ENCODE measurements at regions not wholly inside any gene's neighbourhood (a gene's known extent, or its start where the extent isn't known, plus 50 kb on each side); places are given as distances from the start of the nearest gene placed in this dataset.

GRCh38 chr6:149224399-149224798 is 93.1 kb upstream of the TAB2 start:
- Histone ChIP-seq H3K27me3 (ENCODE audit: control insufficient read depth in 2 of 2, insufficient read depth in 1 of 2, low read length in 1 of 2) (no peaks in the 10 kb centered on the region), H3K27ac (ENCODE audit: low read depth in 1 of 2, low read length in 1 of 2) (no peak overlapping the region), H3K4me1 (ENCODE audit: control insufficient read depth in 2 of 2, insufficient read depth in 2 of 2, low read length in 2 of 2) (no peaks in the 10 kb centered on the region), H3K9me3 (ENCODE audit: control insufficient read depth in 2 of 2, insufficient read depth in 1 of 2, low read length in 1 of 2) (no peaks in the 10 kb centered on the region), H3K36me3 (ENCODE audit: control insufficient read depth in 2 of 2, insufficient read depth in 2 of 2, low read length in 1 of 2) (no peaks in the 10 kb centered on the region), H3K4me3 (ENCODE audit: low read length in 2 of 2) (no peak overlapping the region)
- 94% methylated on average over 6 of the region's 6 CpGs for WGBS
- no peak for DNase-seq (ENCODE audit: low read depth in 6 of 9, low spot score in 9 of 9)

GRCh38 chr6:149225370-149225769 is 92.1 kb upstream of the TAB2 start:
- Histone ChIP-seq H3K27ac (ENCODE audit: low read depth in 1 of 2, low read length in 1 of 2) (no peak overlapping the region), H3K9me3 (ENCODE audit: control insufficient read depth in 2 of 2, insufficient read depth in 1 of 2, low read length in 1 of 2) (no peaks in the 10 kb centered on the region), H3K4me1 (ENCODE audit: control insufficient read depth in 2 of 2, insufficient read depth in 2 of 2, low read length in 2 of 2) (no peaks in the 10 kb centered on the region), H3K36me3 (ENCODE audit: control insufficient read depth in 2 of 2, insufficient read depth in 2 of 2, low read length in 1 of 2) (no peaks in the 10 kb centered on the region), H3K4me3 (ENCODE audit: low read length in 2 of 2) (no peak overlapping the region), H3K27me3 (ENCODE audit: control insufficient read depth in 2 of 2, insufficient read depth in 1 of 2, low read length in 1 of 2) (no peaks in the 10 kb centered on the region)
- DNase-seq (ENCODE audit: low read depth in 6 of 9, low spot score in 9 of 9): no peak
- WGBS: 97% methylated on average over 3 of the region's 3 CpGs

- Histone ChIP-seq H3K36me3 (ENCODE audit: control insufficient read depth in 2 of 2, insufficient read depth in 2 of 2, low read length in 1 of 2) (no peaks in the 10 kb centered on the region), H3K9me3 (ENCODE audit: control insufficient read depth in 2 of 2, insufficient read depth in 1 of 2, low read length in 1 of 2) (no peaks in the 10 kb centered on the region), H3K27me3 (ENCODE audit: control insufficient read depth in 2 of 2, insufficient read depth in 1 of 2, low read length in 1 of 2) (no peaks in the 10 kb centered on the region), H3K4me1 (ENCODE audit: control insufficient read depth in 2 of 2, insufficient read depth in 2 of 2, low read length in 2 of 2) (no peaks in the 10 kb centered on the region), H3K27ac (ENCODE audit: low read depth in 1 of 2, low read length in 1 of 2) (no peak overlapping the region), H3K4me3 (ENCODE audit: low read length in 2 of 2) (no peak overlapping the region)
- no peak for DNase-seq (ENCODE audit: low read depth in 6 of 9, low spot score in 9 of 9)
- WGBS: 98% methylated on average over 10 of the region's 10 CpGs
These were observed 91.6 kb upstream of the TAB2 start for GRCh38 chr6:149225946-149226345.

- no peak for DNase-seq (ENCODE audit: low read depth in 6 of 9, low spot score in 9 of 9)
- H3K27ac ChIP-seq (ENCODE audit: low read depth in 1 of 2, low read length in 1 of 2): no peak overlapping the region
- no peaks in the 10 kb centered on the region for H3K36me3 ChIP-seq (ENCODE audit: control insufficient read depth in 2 of 2, insufficient read depth in 2 of 2, low read length in 1 of 2)
- peaks cover under 1 to 5% of the 10 kb centered on the region in 2 donors for H3K4me1 ChIP-seq (ENCODE audit: control insufficient read depth in 2 of 2, insufficient read depth in 2 of 2, low read length in 2 of 2)
- H3K9me3 ChIP-seq (ENCODE audit: control insufficient read depth in 2 of 2, insufficient read depth in 1 of 2, low read length in 1 of 2): no peaks in the 10 kb centered on the region
- 97% methylated on average over 5 of the region's 5 CpGs for WGBS
- H3K27me3 ChIP-seq (ENCODE audit: control insufficient read depth in 2 of 2, insufficient read depth in 1 of 2, low read length in 1 of 2): no peaks in the 10 kb centered on the region
- H3K4me3 ChIP-seq (ENCODE audit: low read length in 2 of 2): no peak overlapping the region
These were observed 89.7 kb upstream of the TAB2 start for GRCh38 chr6:149227796-149228195.

- no peaks in the 10 kb centered on the region for H3K36me3 ChIP-seq (ENCODE audit: control insufficient read depth in 2 of 2, insufficient read depth in 2 of 2, low read length in 1 of 2)
- H3K4me3 ChIP-seq (ENCODE audit: low read length in 2 of 2): no peak overlapping the region
- no peaks in the 10 kb centered on the region for H3K27me3 ChIP-seq (ENCODE audit: control insufficient read depth in 2 of 2, insufficient read depth in 1 of 2, low read length in 1 of 2)
- 98% methylated on average over 12 of the region's 12 CpGs for WGBS
- peaks cover 4 to 11% of the 10 kb centered on the region in 2 donors for H3K4me1 ChIP-seq (ENCODE audit: control insufficient read depth in 2 of 2, insufficient read depth in 2 of 2, low read length in 2 of 2)
- H3K27ac ChIP-seq (ENCODE audit: low read depth in 1 of 2, low read length in 1 of 2): no peak overlapping the region
- no peaks in the 10 kb centered on the region for H3K9me3 ChIP-seq (ENCODE audit: control insufficient read depth in 2 of 2, insufficient read depth in 1 of 2, low read length in 1 of 2)
- DNase-seq (ENCODE audit: low read depth in 6 of 9, low spot score in 9 of 9): no peak
These were observed 89.1 kb upstream of the TAB2 start for GRCh38 chr6:149228311-149228955.

GRCh38 chr6:149229096-149229495 is 88.4 kb upstream of the TAB2 start:
- no peak for DNase-seq (ENCODE audit: low read depth in 6 of 9, low spot score in 9 of 9)
- Histone ChIP-seq H3K27me3 (ENCODE audit: control insufficient read depth in 2 of 2, insufficient read depth in 1 of 2, low read length in 1 of 2) (no peaks in the 10 kb centered on the region), H3K4me1 (ENCODE audit: control insufficient read depth in 2 of 2, insufficient read depth in 2 of 2, low read length in 2 of 2) (peaks cover 4 to 12% of the 10 kb centered on the region in 2 donors), H3K9me3 (ENCODE audit: control insufficient read depth in 2 of 2, insufficient read depth in 1 of 2, low read length in 1 of 2) (no peaks in the 10 kb centered on the region), H3K27ac (ENCODE audit: low read depth in 1 of 2, low read length in 1 of 2) (no peak overlapping the region), H3K4me3 (ENCODE audit: low read length in 2 of 2) (no peak overlapping the region), H3K36me3 (ENCODE audit: control insufficient read depth in 2 of 2, insufficient read depth in 2 of 2, low read length in 1 of 2) (no peaks in the 10 kb centered on the region)
- WGBS: 93% methylated on average over 6 of the region's 6 CpGs

- peaks cover 7 to 23% of the 10 kb centered on the region in 2 donors for H3K4me1 ChIP-seq (ENCODE audit: control insufficient read depth in 2 of 2, insufficient read depth in 2 of 2, low read length in 2 of 2)
- no peaks in the 10 kb centered on the region for H3K27me3 ChIP-seq (ENCODE audit: control insufficient read depth in 2 of 2, insufficient read depth in 1 of 2, low read length in 1 of 2)
- no peak overlapping the region for H3K4me3 ChIP-seq (ENCODE audit: low read length in 2 of 2)
- H3K27ac ChIP-seq (ENCODE audit: low read depth in 1 of 2, low read length in 1 of 2): no peak overlapping the region
- WGBS: 97% methylated on average over 5 of the region's 5 CpGs
- H3K36me3 ChIP-seq (ENCODE audit: control insufficient read depth in 2 of 2, insufficient read depth in 2 of 2, low read length in 1 of 2): no peaks in the 10 kb centered on the region
- DNase-seq (ENCODE audit: low read depth in 6 of 9, low spot score in 9 of 9): no peak
- H3K9me3 ChIP-seq (ENCODE audit: control insufficient read depth in 2 of 2, insufficient read depth in 1 of 2, low read length in 1 of 2): no peaks in the 10 kb centered on the region
These were observed 86.6 kb upstream of the TAB2 start for GRCh38 chr6:149230712-149231460.

GRCh38 chr6:149231778-149232177 is 85.7 kb upstream of the TAB2 start:
- no peaks in the 10 kb centered on the region for H3K36me3 ChIP-seq (ENCODE audit: control insufficient read depth in 2 of 2, insufficient read depth in 2 of 2, low read length in 1 of 2)
- H3K27ac ChIP-seq (ENCODE audit: low read depth in 1 of 2, low read length in 1 of 2): no peak overlapping the region
- H3K9me3 ChIP-seq (ENCODE audit: control insufficient read depth in 2 of 2, insufficient read depth in 1 of 2, low read length in 1 of 2): no peaks in the 10 kb centered on the region
- peaks cover 7 to 23% of the 10 kb centered on the region in 2 donors for H3K4me1 ChIP-seq (ENCODE audit: control insufficient read depth in 2 of 2, insufficient read depth in 2 of 2, low read length in 2 of 2)
- no peaks in the 10 kb centered on the region for H3K27me3 ChIP-seq (ENCODE audit: control insufficient read depth in 2 of 2, insufficient read depth in 1 of 2, low read length in 1 of 2)
- WGBS: 91% methylated on average over 7 of the region's 7 CpGs
- no peak overlapping the region for H3K4me3 ChIP-seq (ENCODE audit: low read length in 2 of 2)
- no peak for DNase-seq (ENCODE audit: low read depth in 6 of 9, low spot score in 9 of 9)

- Histone ChIP-seq H3K4me3 (ENCODE audit: low read length in 2 of 2) (no peak overlapping the region), H3K4me1 (ENCODE audit: control insufficient read depth in 2 of 2, insufficient read depth in 2 of 2, low read length in 2 of 2) (peaks cover 7 to 23% of the 10 kb centered on the region in 2 donors), H3K36me3 (ENCODE audit: control insufficient read depth in 2 of 2, insufficient read depth in 2 of 2, low read length in 1 of 2) (no peaks in the 10 kb centered on the region), H3K27ac (ENCODE audit: low read depth in 1 of 2, low read length in 1 of 2) (peak overlapping the region; percentile 21 to 52), H3K9me3 (ENCODE audit: control insufficient read depth in 2 of 2, insufficient read depth in 1 of 2, low read length in 1 of 2) (no peaks in the 10 kb centered on the region), H3K27me3 (ENCODE audit: control insufficient read depth in 2 of 2, insufficient read depth in 1 of 2, low read length in 1 of 2) (no peaks in the 10 kb centered on the region)
- DNase-seq (ENCODE audit: low read depth in 6 of 9, low spot score in 9 of 9): peak in 1 of 9 donors; percentile 36
- WGBS: 86% methylated on average over 7 of the region's 7 CpGs
These were observed 84.3 kb upstream of the TAB2 start for GRCh38 chr6:149233056-149233715.

Measured in thymus (tissue), 11 donors.